ENCODE measurements at regions not wholly inside any gene's neighbourhood (a gene's known extent, or its start where the extent isn't known, plus 50 kb on each side); places are given as distances from the start of the nearest gene placed in this dataset.

DNA sequence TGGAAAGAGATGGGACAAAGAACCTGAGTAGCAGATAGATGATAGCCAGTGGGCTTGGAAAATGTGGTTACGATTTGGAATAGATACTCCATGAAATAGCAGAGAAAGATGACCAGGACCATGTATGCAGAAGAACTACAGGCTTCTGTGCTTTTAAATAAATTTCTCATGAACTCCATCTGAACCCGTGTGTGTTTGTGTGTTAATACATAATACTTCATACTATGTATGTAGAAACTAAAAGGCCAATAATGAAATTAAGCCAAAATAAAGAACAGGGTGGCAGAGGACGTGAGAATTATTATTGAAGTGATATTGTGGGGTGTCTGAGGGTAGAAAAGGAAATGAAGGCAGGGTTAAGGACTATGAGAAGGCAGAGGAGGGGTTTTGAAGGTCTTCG is 385.1 kb upstream of the RPS23 start:
- Histone ChIP-seq H3K36me3 (no peaks in the 10 kb centered on the region), H3K9me3 (ENCODE audit: low read depth) (no peaks in the 10 kb centered on the region), H3K27ac (no peak overlapping the region), H3K4me3 (no peak overlapping the region), H3K4me1 (ENCODE audit: low read depth) (peaks cover 16% of the 10 kb centered on the region), H3K27me3 (no peaks in the 10 kb centered on the region)
- DNase-seq (ENCODE audit: low read depth in 1 of 2, low spot score in 1 of 2), result no peak
- TF ChIP-seq, protein P1, sequence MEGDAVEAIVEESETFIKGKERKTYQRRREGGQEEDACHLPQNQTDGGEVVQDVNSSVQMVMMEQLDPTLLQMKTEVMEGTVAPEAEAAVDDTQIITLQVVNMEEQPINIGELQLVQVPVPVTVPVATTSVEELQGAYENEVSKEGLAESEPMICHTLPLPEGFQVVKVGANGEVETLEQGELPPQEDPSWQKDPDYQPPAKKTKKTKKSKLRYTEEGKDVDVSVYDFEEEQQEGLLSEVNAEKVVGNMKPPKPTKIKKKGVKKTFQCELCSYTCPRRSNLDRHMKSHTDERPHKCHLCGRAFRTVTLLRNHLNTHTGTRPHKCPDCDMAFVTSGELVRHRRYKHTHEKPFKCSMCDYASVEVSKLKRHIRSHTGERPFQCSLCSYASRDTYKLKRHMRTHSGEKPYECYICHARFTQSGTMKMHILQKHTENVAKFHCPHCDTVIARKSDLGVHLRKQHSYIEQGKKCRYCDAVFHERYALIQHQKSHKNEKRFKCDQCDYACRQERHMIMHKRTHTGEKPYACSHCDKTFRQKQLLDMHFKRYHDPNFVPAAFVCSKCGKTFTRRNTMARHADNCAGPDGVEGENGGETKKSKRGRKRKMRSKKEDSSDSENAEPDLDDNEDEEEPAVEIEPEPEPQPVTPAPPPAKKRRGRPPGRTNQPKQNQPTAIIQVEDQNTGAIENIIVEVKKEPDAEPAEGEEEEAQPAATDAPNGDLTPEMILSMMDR (IDR thresholded peaks at IDR 0.05; ENCODE audit: low read depth, low read length), result no peak

DNA sequence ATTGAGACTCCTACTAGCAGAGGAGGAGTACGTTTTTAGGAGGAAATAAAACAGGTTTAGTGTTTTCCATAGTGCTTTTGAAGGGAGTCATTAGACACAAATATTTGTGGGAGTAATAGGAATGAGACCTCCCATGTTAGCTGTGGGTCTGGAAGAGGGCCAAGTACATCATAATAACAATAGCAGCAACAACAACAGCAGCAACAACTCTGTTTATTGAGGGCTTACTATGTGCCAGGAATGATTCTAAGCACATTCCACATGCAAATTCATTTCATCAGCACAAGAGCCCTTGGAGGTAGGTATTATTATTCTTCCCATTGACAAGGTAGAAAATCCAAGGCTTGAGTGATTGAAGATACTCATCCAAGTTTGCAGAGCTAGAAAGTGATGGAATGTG is 384.2 kb upstream of the RPS23 start:
- H3K27ac ChIP-seq, result no peak overlapping the region
- no peaks in the 10 kb centered on the region for H3K27me3 ChIP-seq
- H3K4me1 ChIP-seq (ENCODE audit: low read depth), result peaks cover 23% of the 10 kb centered on the region
- TF ChIP-seq, protein P1 (IDR thresholded peaks at IDR 0.05; ENCODE audit: low read depth, low read length), result no peak
- peak in 1 of 2 donors; percentile 75 for DNase-seq (ENCODE audit: low read depth in 1 of 2, low spot score in 1 of 2)
- H3K9me3 ChIP-seq (ENCODE audit: low read depth), result no peaks in the 10 kb centered on the region
- no peak overlapping the region for H3K4me3 ChIP-seq
- no peaks in the 10 kb centered on the region for H3K36me3 ChIP-seq

DNA sequence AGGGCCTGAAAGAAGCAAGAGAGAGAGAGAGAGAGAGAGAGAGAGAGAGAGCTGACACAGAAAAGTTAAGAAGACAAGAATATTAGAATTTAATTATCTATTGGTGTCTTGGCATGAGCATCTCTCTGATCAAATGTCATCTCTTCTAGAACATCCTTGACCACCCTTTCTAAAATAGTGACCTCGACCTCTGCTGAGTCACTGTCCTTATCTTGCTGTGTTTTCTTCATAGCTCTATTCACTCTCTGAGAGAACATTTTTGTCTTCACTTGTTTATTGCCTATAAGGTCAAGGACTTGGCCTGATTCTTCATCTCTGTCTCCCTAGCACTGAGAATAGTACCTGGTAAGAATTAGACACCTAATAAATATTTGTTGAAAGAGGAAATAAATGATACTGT is 383.8 kb upstream of the RPS23 start:
- Histone ChIP-seq H3K36me3 (no peaks in the 10 kb centered on the region), H3K27me3 (no peaks in the 10 kb centered on the region), H3K4me3 (no peak overlapping the region), H3K9me3 (ENCODE audit: low read depth) (no peaks in the 10 kb centered on the region), H3K4me1 (ENCODE audit: low read depth) (peaks cover 27% of the 10 kb centered on the region), H3K27ac (no peak overlapping the region)
- peak in 1 of 2 donors; percentile 21 for DNase-seq (ENCODE audit: low read depth in 1 of 2, low spot score in 1 of 2)
- TF ChIP-seq, protein P1 (IDR thresholded peaks at IDR 0.05; ENCODE audit: low read depth, low read length), result no peak

DNA sequence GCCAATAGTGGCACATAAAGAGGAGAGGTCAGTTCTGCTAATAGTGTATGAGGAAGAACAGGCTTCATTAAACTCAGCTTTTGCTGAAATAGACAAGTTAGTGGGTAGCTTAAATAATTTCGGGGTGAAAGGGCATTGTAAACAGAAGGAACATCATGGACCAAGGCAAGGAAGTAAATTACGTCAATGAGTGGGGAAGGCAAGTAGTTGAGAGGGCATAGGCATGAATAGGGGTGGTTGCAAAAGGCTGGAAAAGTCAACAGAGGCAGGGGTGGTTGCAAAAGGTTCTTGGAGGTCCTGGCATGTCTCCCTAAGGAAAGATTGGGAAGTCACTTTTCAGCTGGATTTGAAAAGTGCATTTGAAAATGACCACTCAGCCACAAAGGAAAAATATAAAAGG is 383.3 kb upstream of the RPS23 start:
- Histone ChIP-seq H3K9me3 (ENCODE audit: low read depth) (no peaks in the 10 kb centered on the region), H3K36me3 (no peaks in the 10 kb centered on the region), H3K4me3 (no peak overlapping the region), H3K4me1 (ENCODE audit: low read depth) (peaks cover 32% of the 10 kb centered on the region), H3K27ac (no peak overlapping the region), H3K27me3 (no peaks in the 10 kb centered on the region)
- DNase-seq (ENCODE audit: low read depth in 1 of 2, low spot score in 1 of 2), result peak in 1 of 2 donors; percentile 15
- TF ChIP-seq, protein P1 (IDR thresholded peaks at IDR 0.05; ENCODE audit: low read depth, low read length), result no peak

DNA sequence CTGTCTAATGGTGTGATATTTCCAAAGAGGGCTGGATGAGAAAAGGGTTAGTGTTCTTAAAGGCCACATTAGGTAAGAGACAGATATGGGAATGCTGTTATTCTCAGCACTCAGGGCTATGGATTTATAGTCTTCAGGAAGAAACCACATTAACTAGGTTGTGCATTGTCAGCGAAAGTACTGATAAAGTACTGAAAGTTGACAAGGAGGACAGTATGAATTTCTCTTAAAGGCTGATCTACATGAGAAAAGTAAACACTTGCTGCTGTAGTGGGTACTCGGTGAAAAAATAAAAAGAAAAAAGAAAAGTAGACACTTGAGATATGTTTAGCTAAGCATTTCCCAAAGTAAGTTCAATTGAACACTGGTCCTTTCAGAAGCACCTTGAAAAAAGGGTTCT is 381.0 kb upstream of the RPS23 start:
- DNase-seq (ENCODE audit: low read depth in 1 of 2, low spot score in 1 of 2), result no peak
- H3K4me1 ChIP-seq (ENCODE audit: low read depth), result peaks cover 37% of the 10 kb centered on the region
- TF ChIP-seq, protein P1 (IDR thresholded peaks at IDR 0.05; ENCODE audit: low read depth, low read length), result no peak

More for the DNA sequence above, 381.0 kb upstream of the RPS23 start:
- Histone ChIP-seq H3K9me3 (ENCODE audit: low read depth) (no peaks in the 10 kb centered on the region), H3K36me3 (no peaks in the 10 kb centered on the region), H3K27ac (no peak overlapping the region), H3K27me3 (no peaks in the 10 kb centered on the region), H3K4me3 (no peak overlapping the region)

Measured in cardiac muscle cell (in vitro differentiated cells and primary cell).